ACC112 (cell line): ENCODE measurements at regions not wholly inside any gene's neighbourhood (a gene's known extent, or its start where the extent isn't known, plus 50 kb on each side); places are given as distances from the start of the nearest gene placed in this dataset.

Experiments
- H2AFZ ChIP-seq: fragments of 200-600 bp; sonication (generic); one replicate; pipeline ENCODE4 v1.6.0; 2017; ENCODE audit warnings: antibody characterized with exemption, low read length; ENCODE audit not compliant: unreplicated experiment
- H3K27ac ChIP-seq: fragments of 200-600 bp; sonication (generic); 2 replicates; pipeline ENCODE4 v1.5.1; 2014; ENCODE audit warnings: low read depth, mild to moderate bottlenecking, antibody characterized with exemption, low read length, moderate library complexity
- H3K27me3 ChIP-seq: fragments of 200-600 bp; sonication (generic); 2 replicates; pipeline ENCODE4 v1.6.1; 2014; ENCODE audit warnings: mild to moderate bottlenecking, antibody characterized with exemption, low read length, moderate library complexity, mixed read lengths; ENCODE audit not compliant: insufficient read depth
- H3K36me3 ChIP-seq: fragments of 200-600 bp; sonication (generic); 2 replicates; pipeline ENCODE4 v1.6.1; 2016; ENCODE audit warnings: mild to moderate bottlenecking, antibody characterized with exemption, low read length, moderate library complexity, mixed read lengths; ENCODE audit not compliant: insufficient read depth
- H3K4me1 ChIP-seq: fragments of 200-600 bp; sonication (generic); one replicate; pipeline ENCODE4 v1.6.1; 2016; ENCODE audit warnings: low read length, mixed read lengths; ENCODE audit not compliant: insufficient read depth, unreplicated experiment, control insufficient read depth
- H3K4me3 ChIP-seq: fragments of 200-600 bp; sonication (generic); 2 replicates; pipeline ENCODE4 v1.5.1; 2014; ENCODE audit warnings: mild to moderate bottlenecking, low read depth, low read length
- H3K79me2 ChIP-seq: fragments of 200-600 bp; sonication (generic); one replicate; pipeline ENCODE4 v1.6.0; 2016; ENCODE audit warnings: low read length; ENCODE audit not compliant: control insufficient read depth, unreplicated experiment, insufficient read depth

- H2AFZ ChIP-seq: no peak overlapping the region
- no peak overlapping the region for H3K4me3 ChIP-seq
- H3K36me3 ChIP-seq: no peaks in the 10 kb centered on the region
- no peaks in the 10 kb centered on the region for H3K79me2 ChIP-seq
- no peaks in the 10 kb centered on the region for H3K27me3 ChIP-seq
- H3K27ac ChIP-seq: no peak overlapping the region
- H3K4me1 ChIP-seq: no peaks in the 10 kb centered on the region
These were observed 67.4 kb upstream of the F3 start for GRCh38 chr1:94608852-94609530.

GRCh38 chr1:94608142-94608851 is 66.7 kb upstream of the F3 start:
- H3K36me3 ChIP-seq: no peaks in the 10 kb centered on the region
- no peaks in the 10 kb centered on the region for H3K4me1 ChIP-seq
- no peaks in the 10 kb centered on the region for H3K79me2 ChIP-seq
- H3K4me3 ChIP-seq: no peak overlapping the region
- H3K27me3 ChIP-seq: no peaks in the 10 kb centered on the region
- H2AFZ ChIP-seq: no peak overlapping the region
- no peak overlapping the region for H3K27ac ChIP-seq

GRCh38 chr1:94607398-94607797 is 65.8 kb upstream of the F3 start:
- Histone ChIP-seq H3K36me3 (no peaks in the 10 kb centered on the region), H3K27me3 (no peaks in the 10 kb centered on the region), H3K4me1 (no peaks in the 10 kb centered on the region), H3K79me2 (no peaks in the 10 kb centered on the region), H3K4me3 (no peak overlapping the region), H2AFZ (no peak overlapping the region), H3K27ac (no peak overlapping the region)

- H3K36me3 ChIP-seq: no peaks in the 10 kb centered on the region
- no peak overlapping the region for H3K4me3 ChIP-seq
- H3K27me3 ChIP-seq: no peaks in the 10 kb centered on the region
- no peak overlapping the region for H3K27ac ChIP-seq
- H3K79me2 ChIP-seq: no peaks in the 10 kb centered on the region
- H2AFZ ChIP-seq: no peak overlapping the region
- peaks cover 4% of the 10 kb centered on the region for H3K4me1 ChIP-seq
These were observed 64.9 kb upstream of the F3 start for GRCh38 chr1:94606471-94606870.

GRCh38 chr1:94603663-94604062 is 62.1 kb upstream of the F3 start:
- H2AFZ ChIP-seq: no peak overlapping the region
- no peak overlapping the region for H3K4me3 ChIP-seq
- H3K4me1 ChIP-seq: peaks cover 4% of the 10 kb centered on the region
- H3K27me3 ChIP-seq: no peaks in the 10 kb centered on the region
- no peaks in the 10 kb centered on the region for H3K79me2 ChIP-seq
- no peaks in the 10 kb centered on the region for H3K36me3 ChIP-seq
- no peak overlapping the region for H3K27ac ChIP-seq

- H3K4me3 ChIP-seq: no peak overlapping the region
- peak overlapping the region; percentile 39; the same call in 1 of the 2 replicates for H3K27ac ChIP-seq
- no peak overlapping the region for H2AFZ ChIP-seq
- no peaks in the 10 kb centered on the region for H3K79me2 ChIP-seq
- no peaks in the 10 kb centered on the region for H3K27me3 ChIP-seq
- H3K36me3 ChIP-seq: no peaks in the 10 kb centered on the region
- H3K4me1 ChIP-seq: peaks cover 4% of the 10 kb centered on the region
These were observed 61.5 kb upstream of the F3 start for GRCh38 chr1:94602802-94603625.

GRCh38 chr1:94602316-94602715 is 60.8 kb upstream of the F3 start:
- Histone ChIP-seq H3K27me3 (no peaks in the 10 kb centered on the region), H3K4me3 (no peak overlapping the region), H3K36me3 (no peaks in the 10 kb centered on the region), H3K79me2 (no peaks in the 10 kb centered on the region), H2AFZ (peak overlapping the region; percentile 39), H3K27ac (peak overlapping the region; percentile 39; the same call in 1 of the 2 replicates), H3K4me1 (peaks cover 4% of the 10 kb centered on the region)

- no peaks in the 10 kb centered on the region for H3K27me3 ChIP-seq
- H3K27ac ChIP-seq: no peak overlapping the region
- no peaks in the 10 kb centered on the region for H3K79me2 ChIP-seq
- H2AFZ ChIP-seq: no peak overlapping the region
- no peaks in the 10 kb centered on the region for H3K36me3 ChIP-seq
- H3K4me3 ChIP-seq: no peak overlapping the region
- H3K4me1 ChIP-seq: peaks cover 4% of the 10 kb centered on the region
These were observed 59.0 kb upstream of the F3 start for GRCh38 chr1:94600556-94600955.

- H3K27me3 ChIP-seq: no peaks in the 10 kb centered on the region
- no peak overlapping the region for H3K27ac ChIP-seq
- H3K4me3 ChIP-seq: no peak overlapping the region
- H3K4me1 ChIP-seq: peaks cover 4% of the 10 kb centered on the region
- H3K36me3 ChIP-seq: no peaks in the 10 kb centered on the region
- H2AFZ ChIP-seq: no peak overlapping the region
- no peaks in the 10 kb centered on the region for H3K79me2 ChIP-seq
These were observed 57.7 kb upstream of the F3 start for GRCh38 chr1:94599095-94599813.

GRCh38 chr1:94597701-94598100 is 56.1 kb upstream of the F3 start:
- Histone ChIP-seq H3K36me3 (no peaks in the 10 kb centered on the region), H3K4me3 (no peak overlapping the region), H3K79me2 (no peaks in the 10 kb centered on the region), H3K27ac (no peak overlapping the region), H3K27me3 (no peaks in the 10 kb centered on the region), H3K4me1 (peaks cover 4% of the 10 kb centered on the region), H2AFZ (no peak overlapping the region)
